GM23338 (cell line): ENCODE measurements at regions not wholly inside any gene's neighbourhood (a gene's known extent, or its start where the extent isn't known, plus 50 kb on each side); places are given as distances from the start of the nearest gene placed in this dataset.

Experiments used
- ATAC-seq: fragments of 200-7000 bp; cut with Tn5 transposase; 3 replicates; pipeline ENCODE4 v1.9.1; 2020
- DNase-seq: peaks from one replicate; pipeline ENCODE4 v3.0.0-alpha.2; 2015; ENCODE audit warnings: low spot score
- H2AFZ ChIP-seq: fragments of 200-600 bp; sonication (generic); 2 replicates; pipeline ENCODE4 v1.8.0; 2016; ENCODE audit warnings: antibody characterized with exemption, mild to moderate bottlenecking, moderate library complexity
- H3F3A ChIP-seq: fragments of 200-600 bp; sonication (generic); replicated peaks from 2 replicates; pipeline ENCODE4 v1.8.0; 2017; ENCODE audit warnings: antibody characterized with exemption, mixed run types, low read depth
- H3K27ac ChIP-seq: fragments of 200-600 bp; sonication (generic); 2 replicates; pipeline ENCODE4 v1.6.1; 2016; ENCODE audit warnings: low read depth
- H3K27me3 ChIP-seq: fragments of 200-600 bp; sonication (generic); 2 replicates; pipeline ENCODE4 v1.8.0; 2016; ENCODE audit warnings: mild to moderate bottlenecking, mixed run types, moderate library complexity; ENCODE audit not compliant: insufficient read depth
- H3K36me3 ChIP-seq: fragments of 200-600 bp; sonication (generic); 2 replicates; pipeline ENCODE4 v1.8.0; 2016; ENCODE audit warnings: mild to moderate bottlenecking; ENCODE audit not compliant: insufficient read depth
- H3K4me1 ChIP-seq: fragments of 200-600 bp; sonication (generic); 2 replicates; pipeline ENCODE4 v1.8.0; 2016; ENCODE audit warnings: mild to moderate bottlenecking, moderate library complexity; ENCODE audit not compliant: insufficient read depth
- H3K4me2 ChIP-seq: fragments of 200-600 bp; sonication (generic); 2 replicates; pipeline ENCODE4 v1.7.1; 2017; ENCODE audit warnings: mixed run types
- H3K4me3 ChIP-seq: fragments of 200-600 bp; sonication (generic); 2 replicates; pipeline ENCODE4 v1.6.1; 2016; ENCODE audit warnings: mixed run types
- H3K79me2 ChIP-seq: fragments of 200-600 bp; sonication (generic); replicated peaks from 2 replicates; pipeline ENCODE4 v1.8.0; 2017; ENCODE audit warnings: mild to moderate bottlenecking; ENCODE audit not compliant: insufficient read depth
- H3K9me2 ChIP-seq: fragments of 200-600 bp; sonication (generic); 2 replicates; pipeline ENCODE4 v1.8.0; 2017; ENCODE audit not compliant: insufficient read depth
- H4K20me1 ChIP-seq: fragments of 200-600 bp; sonication (generic); replicated peaks from 2 replicates; pipeline ENCODE4 v1.8.0; 2017; ENCODE audit warnings: mild to moderate bottlenecking; ENCODE audit not compliant: insufficient read depth
- H3K27ac Mint-ChIP-seq: 2 replicates; pipeline ENCODE4 v1.8.0; 2020; ENCODE audit warnings: inconsistent platforms, mild to moderate bottlenecking, moderate library complexity, mixed read lengths
- H3K27me3 Mint-ChIP-seq: 3 replicates; pipeline ENCODE4 v1.8.0; 2022; ENCODE audit warnings: low read depth, mild to moderate bottlenecking, moderate library complexity, mixed read lengths, inconsistent platforms; ENCODE audit not compliant: insufficient read depth, poor library complexity
- H3K36me3 Mint-ChIP-seq: 3 replicates; pipeline ENCODE4 v1.8.0; 2021; ENCODE audit warnings: low read depth, mild to moderate bottlenecking, inconsistent platforms, moderate library complexity, mixed read lengths
- H3K4me1 Mint-ChIP-seq: 3 replicates; pipeline ENCODE4 v1.8.0; 2020; ENCODE audit warnings: mild to moderate bottlenecking, inconsistent platforms, mixed read lengths
- H3K4me3 Mint-ChIP-seq: 3 replicates; pipeline ENCODE4 v1.8.0; 2021; ENCODE audit warnings: moderate library complexity, mild to moderate bottlenecking, inconsistent platforms, mixed read lengths
- H3K9me3 Mint-ChIP-seq: 3 replicates; pipeline ENCODE4 v1.8.0; 2020; ENCODE audit warnings: moderate library complexity, mild to moderate bottlenecking, inconsistent platforms, mixed read lengths
- CREB1 ChIP-seq: fragments of 250-450 bp; sonication (Bioruptor Pico); IDR thresholded peaks from 2 replicates; pipeline ENCODE4 v1.5.0; 2020; ENCODE audit warnings: low read depth, mild to moderate bottlenecking, moderate library complexity
- EZH2 ChIP-seq: fragments of 200-600 bp; sonication (generic); IDR thresholded peaks from one replicate; pipeline ENCODE4 v1.8.0; 2017; ENCODE audit warnings: antibody characterized with exemption, mild to moderate bottlenecking, low read depth; ENCODE audit not compliant: unreplicated experiment
- EZH2phosphoT487 ChIP-seq: fragments of 200-600 bp; sonication (generic); IDR thresholded peaks from one replicate; pipeline ENCODE4 v1.8.1; 2018; ENCODE audit warnings: antibody characterized with exemption; ENCODE audit not compliant: unreplicated experiment
- JUNB ChIP-seq: IDR thresholded peaks from one replicate; pipeline ENCODE4 v1.6.1; 2016; ENCODE audit warnings: antibody characterized with exemption; ENCODE audit not compliant: unreplicated experiment
- NANOG ChIP-seq: IDR thresholded peaks from 2 replicates; pipeline ENCODE4 v1.6.1; 2016; ENCODE audit warnings: antibody characterized with exemption, borderline replicate concordance
- POLR2AphosphoS5 ChIP-seq: IDR thresholded peaks from 2 replicates; pipeline ENCODE4 v1.6.1; 2016; ENCODE audit warnings: antibody characterized with exemption, low read depth
- STAT1 ChIP-seq: IDR thresholded peaks from one replicate; pipeline ENCODE4 v1.6.1; 2016; ENCODE audit warnings: antibody characterized with exemption; ENCODE audit not compliant: unreplicated experiment
- ZNF114 ChIP-seq: fragments of 250-450 bp; sonication (Bioruptor Pico); IDR thresholded peaks from 2 replicates; pipeline ENCODE4 v1.5.0; 2020; ENCODE audit warnings: mild to moderate bottlenecking, moderate library complexity
- ZNF331 ChIP-seq: fragments of 250-450 bp; sonication (Bioruptor Pico); IDR thresholded peaks from 2 replicates; pipeline ENCODE4 v1.5.0; 2020; ENCODE audit warnings: low read depth, mild to moderate bottlenecking, moderate library complexity
- TF ChIP-seq, protein P1 (sequence below): IDR thresholded peaks from one replicate; pipeline ENCODE4 v1.6.1; 2018; ENCODE audit warnings: antibody characterized with exemption; ENCODE audit not compliant: unreplicated experiment
- TF ChIP-seq, protein P2 (sequence below): IDR thresholded peaks from 2 replicates; pipeline ENCODE4 v1.6.1; 2016; ENCODE audit warnings: antibody characterized with exemption
- TF ChIP-seq, protein P3 (sequence below): fragments of 250-450 bp; sonication (Bioruptor Pico); IDR thresholded peaks from 2 replicates; pipeline ENCODE4 v1.5.0; 2020; ENCODE audit warnings: mild to moderate bottlenecking, moderate library complexity

DNA sequence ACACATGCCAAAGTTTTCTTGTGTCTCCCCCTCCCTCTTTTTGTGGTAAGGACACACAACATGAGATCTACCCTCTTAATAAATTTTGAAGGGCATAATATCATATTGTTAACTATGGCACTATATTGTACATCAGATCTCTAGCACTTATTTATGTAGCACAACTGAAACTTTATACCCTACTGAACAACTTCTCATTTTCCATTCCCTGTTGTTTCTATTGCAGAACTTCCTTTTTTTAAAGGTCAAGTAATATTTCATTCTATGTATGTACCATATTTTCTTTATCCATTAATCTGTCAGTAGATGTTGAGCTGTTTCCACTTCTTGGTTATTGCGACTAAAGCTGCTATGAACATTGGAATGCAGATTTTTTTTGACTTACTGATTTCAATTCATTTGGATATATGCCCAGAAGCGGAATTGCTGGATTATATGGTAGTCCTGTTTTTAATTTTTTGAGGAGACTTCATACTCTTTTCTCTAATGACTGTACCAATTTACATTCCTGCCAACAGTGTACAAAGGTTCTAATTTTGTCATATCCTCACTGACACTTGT, 305.3 kb downstream of the PRR16 start:
- H3K4me2 ChIP-seq = no peak overlapping the region
- H3K79me2 ChIP-seq = no peaks in the 10 kb centered on the region
- H3K27ac ChIP-seq = no peak overlapping the region
- no peak overlapping the region for H2AFZ ChIP-seq
- Mint-ChIP-seq H3K4me1 (peaks cover 13% of the 10 kb centered on the region), H3K36me3 (no peaks in the 10 kb centered on the region), H3K4me3 (no peak overlapping the region), H3K27me3 (no peaks in the 10 kb centered on the region), H3K9me3 (no peaks in the 10 kb centered on the region), H3K27ac (no peak overlapping the region)
- no peaks in the 10 kb centered on the region for H3K27me3 ChIP-seq
- peaks cover 19% of the 10 kb centered on the region for H3K4me1 ChIP-seq
- no peak overlapping the region for H3K4me3 ChIP-seq
- H3F3A ChIP-seq = no peaks in the 10 kb centered on the region
- DNase-seq = no peak
- H3K9me2 ChIP-seq = no peaks in the 10 kb centered on the region
- ATAC-seq = no peak
- TF ChIP-seq, protein P1, sequence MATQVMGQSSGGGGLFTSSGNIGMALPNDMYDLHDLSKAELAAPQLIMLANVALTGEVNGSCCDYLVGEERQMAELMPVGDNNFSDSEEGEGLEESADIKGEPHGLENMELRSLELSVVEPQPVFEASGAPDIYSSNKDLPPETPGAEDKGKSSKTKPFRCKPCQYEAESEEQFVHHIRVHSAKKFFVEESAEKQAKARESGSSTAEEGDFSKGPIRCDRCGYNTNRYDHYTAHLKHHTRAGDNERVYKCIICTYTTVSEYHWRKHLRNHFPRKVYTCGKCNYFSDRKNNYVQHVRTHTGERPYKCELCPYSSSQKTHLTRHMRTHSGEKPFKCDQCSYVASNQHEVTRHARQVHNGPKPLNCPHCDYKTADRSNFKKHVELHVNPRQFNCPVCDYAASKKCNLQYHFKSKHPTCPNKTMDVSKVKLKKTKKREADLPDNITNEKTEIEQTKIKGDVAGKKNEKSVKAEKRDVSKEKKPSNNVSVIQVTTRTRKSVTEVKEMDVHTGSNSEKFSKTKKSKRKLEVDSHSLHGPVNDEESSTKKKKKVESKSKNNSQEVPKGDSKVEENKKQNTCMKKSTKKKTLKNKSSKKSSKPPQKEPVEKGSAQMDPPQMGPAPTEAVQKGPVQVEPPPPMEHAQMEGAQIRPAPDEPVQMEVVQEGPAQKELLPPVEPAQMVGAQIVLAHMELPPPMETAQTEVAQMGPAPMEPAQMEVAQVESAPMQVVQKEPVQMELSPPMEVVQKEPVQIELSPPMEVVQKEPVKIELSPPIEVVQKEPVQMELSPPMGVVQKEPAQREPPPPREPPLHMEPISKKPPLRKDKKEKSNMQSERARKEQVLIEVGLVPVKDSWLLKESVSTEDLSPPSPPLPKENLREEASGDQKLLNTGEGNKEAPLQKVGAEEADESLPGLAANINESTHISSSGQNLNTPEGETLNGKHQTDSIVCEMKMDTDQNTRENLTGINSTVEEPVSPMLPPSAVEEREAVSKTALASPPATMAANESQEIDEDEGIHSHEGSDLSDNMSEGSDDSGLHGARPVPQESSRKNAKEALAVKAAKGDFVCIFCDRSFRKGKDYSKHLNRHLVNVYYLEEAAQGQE = no peak
- TF ChIP-seq STAT1 (no peak), NANOG (no peak)
- no peaks in the 10 kb centered on the region for H3K36me3 ChIP-seq
- no peaks in the 10 kb centered on the region for H4K20me1 ChIP-seq

DNA sequence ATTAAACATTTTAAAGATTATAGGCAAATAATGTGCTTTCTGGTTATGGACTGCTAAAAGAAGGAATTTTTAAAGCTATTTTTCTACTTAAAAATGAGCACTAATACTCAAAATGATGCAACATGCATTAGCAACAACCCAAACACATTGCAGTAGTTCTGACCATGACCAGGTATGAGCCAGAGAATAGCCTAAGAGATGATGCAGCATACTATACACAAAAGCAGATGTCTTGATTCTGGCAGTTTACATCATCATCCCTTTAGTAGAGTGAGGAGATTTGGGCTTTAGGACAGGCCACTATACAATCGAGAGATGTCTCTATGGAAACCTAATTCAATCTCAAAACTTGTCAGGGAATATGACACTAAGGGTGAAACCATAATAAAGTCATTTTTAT, 307.1 kb downstream of the PRR16 start:
- ATAC-seq = no peak
- Histone ChIP-seq H3K27me3 (no peaks in the 10 kb centered on the region), H3K4me1 (0 out of 2 replicates have a peak, but pooled peaks cover 1% of the 10 kb centered on the region), H3K9me2 (no peaks in the 10 kb centered on the region), H3K27ac (no peak overlapping the region), H4K20me1 (no peaks in the 10 kb centered on the region), H3F3A (no peaks in the 10 kb centered on the region), H3K79me2 (no peaks in the 10 kb centered on the region), H3K4me3 (no peak overlapping the region), H3K4me2 (no peak overlapping the region), H2AFZ (no peak overlapping the region), H3K36me3 (no peaks in the 10 kb centered on the region)
- Mint-ChIP-seq H3K27ac (no peak overlapping the region), H3K36me3 (no peaks in the 10 kb centered on the region), H3K4me3 (no peak overlapping the region), H3K27me3 (no peaks in the 10 kb centered on the region), H3K9me3 (no peaks in the 10 kb centered on the region), H3K4me1 (no peaks in the 10 kb centered on the region; the same call in 1 of the 3 replicates)
- no peak for DNase-seq
- TF ChIP-seq JUNB (no peak), ZNF331 (CRISPR knock-in tag) (no peak), EZH2phosphoT487 (no peak), EZH2 (no peak), CREB1 (CRISPR knock-in tag) (no peak), POLR2AphosphoS5 (no peak), NANOG (no peak), ZNF114 (CRISPR knock-in tag) (no peak)
- TF ChIP-seq, protein P2, sequence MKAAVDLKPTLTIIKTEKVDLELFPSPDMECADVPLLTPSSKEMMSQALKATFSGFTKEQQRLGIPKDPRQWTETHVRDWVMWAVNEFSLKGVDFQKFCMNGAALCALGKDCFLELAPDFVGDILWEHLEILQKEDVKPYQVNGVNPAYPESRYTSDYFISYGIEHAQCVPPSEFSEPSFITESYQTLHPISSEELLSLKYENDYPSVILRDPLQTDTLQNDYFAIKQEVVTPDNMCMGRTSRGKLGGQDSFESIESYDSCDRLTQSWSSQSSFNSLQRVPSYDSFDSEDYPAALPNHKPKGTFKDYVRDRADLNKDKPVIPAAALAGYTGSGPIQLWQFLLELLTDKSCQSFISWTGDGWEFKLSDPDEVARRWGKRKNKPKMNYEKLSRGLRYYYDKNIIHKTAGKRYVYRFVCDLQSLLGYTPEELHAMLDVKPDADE = no peak
- TF ChIP-seq, protein P3, sequence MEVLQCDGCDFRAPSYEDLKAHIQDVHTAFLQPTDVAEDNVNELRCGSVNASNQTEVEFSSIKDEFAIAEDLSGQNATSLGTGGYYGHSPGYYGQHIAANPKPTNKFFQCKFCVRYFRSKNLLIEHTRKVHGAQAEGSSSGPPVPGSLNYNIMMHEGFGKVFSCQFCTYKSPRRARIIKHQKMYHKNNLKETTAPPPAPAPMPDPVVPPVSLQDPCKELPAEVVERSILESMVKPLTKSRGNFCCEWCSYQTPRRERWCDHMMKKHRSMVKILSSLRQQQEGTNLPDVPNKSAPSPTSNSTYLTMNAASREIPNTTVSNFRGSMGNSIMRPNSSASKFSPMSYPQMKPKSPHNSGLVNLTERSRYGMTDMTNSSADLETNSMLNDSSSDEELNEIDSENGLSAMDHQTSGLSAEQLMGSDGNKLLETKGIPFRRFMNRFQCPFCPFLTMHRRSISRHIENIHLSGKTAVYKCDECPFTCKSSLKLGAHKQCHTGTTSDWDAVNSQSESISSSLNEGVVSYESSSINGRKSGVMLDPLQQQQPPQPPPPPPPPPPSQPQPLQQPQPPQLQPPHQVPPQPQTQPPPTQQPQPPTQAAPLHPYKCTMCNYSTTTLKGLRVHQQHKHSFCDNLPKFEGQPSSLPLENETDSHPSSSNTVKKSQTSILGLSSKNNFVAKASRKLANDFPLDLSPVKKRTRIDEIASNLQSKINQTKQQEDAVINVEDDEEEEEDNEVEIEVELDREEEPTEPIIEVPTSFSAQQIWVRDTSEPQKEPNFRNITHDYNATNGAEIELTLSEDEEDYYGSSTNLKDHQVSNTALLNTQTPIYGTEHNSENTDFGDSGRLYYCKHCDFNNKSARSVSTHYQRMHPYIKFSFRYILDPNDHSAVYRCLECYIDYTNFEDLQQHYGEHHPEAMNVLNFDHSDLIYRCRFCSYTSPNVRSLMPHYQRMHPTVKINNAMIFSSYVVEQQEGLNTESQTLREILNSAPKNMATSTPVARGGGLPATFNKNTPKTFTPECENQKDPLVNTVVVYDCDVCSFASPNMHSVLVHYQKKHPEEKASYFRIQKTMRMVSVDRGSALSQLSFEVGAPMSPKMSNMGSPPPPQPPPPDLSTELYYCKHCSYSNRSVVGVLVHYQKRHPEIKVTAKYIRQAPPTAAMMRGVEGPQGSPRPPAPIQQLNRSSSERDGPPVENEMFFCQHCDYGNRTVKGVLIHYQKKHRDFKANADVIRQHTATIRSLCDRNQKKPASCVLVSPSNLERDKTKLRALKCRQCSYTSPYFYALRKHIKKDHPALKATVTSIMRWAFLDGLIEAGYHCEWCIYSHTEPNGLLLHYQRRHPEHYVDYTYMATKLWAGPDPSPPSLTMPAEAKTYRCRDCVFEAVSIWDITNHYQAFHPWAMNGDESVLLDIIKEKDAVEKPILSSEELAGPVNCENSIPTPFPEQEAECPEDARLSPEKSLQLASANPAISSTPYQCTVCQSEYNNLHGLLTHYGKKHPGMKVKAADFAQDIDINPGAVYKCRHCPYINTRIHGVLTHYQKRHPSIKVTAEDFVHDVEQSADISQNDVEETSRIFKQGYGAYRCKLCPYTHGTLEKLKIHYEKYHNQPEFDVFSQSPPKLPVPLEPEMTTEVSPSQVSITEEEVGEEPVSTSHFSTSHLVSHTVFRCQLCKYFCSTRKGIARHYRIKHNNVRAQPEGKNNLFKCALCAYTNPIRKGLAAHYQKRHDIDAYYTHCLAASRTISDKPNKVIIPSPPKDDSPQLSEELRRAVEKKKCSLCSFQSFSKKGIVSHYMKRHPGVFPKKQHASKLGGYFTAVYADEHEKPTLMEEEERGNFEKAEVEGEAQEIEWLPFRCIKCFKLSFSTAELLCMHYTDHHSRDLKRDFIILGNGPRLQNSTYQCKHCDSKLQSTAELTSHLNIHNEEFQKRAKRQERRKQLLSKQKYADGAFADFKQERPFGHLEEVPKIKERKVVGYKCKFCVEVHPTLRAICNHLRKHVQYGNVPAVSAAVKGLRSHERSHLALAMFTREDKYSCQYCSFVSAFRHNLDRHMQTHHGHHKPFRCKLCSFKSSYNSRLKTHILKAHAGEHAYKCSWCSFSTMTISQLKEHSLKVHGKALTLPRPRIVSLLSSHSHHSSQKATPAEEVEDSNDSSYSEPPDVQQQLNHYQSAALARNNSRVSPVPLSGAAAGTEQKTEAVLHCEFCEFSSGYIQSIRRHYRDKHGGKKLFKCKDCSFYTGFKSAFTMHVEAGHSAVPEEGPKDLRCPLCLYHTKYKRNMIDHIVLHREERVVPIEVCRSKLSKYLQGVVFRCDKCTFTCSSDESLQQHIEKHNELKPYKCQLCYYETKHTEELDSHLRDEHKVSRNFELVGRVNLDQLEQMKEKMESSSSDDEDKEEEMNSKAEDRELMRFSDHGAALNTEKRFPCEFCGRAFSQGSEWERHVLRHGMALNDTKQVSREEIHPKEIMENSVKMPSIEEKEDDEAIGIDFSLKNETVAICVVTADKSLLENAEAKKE (CRISPR knock-in tag) = no peak
